ENCODE measurements at regions not wholly inside any gene's neighbourhood (a gene's known extent, or its start where the extent isn't known, plus 50 kb on each side); places are given as distances from the start of the nearest gene placed in this dataset.

- H3K9ac ChIP-seq (ENCODE audit: control insufficient read depth, insufficient read depth, low read length) = no peak overlapping the region
- FAIRE-seq = no peak
- ChIA-PET SMC1A (ENCODE audit: uncharacterized antibody, unreplicated experiment) (no interaction called here), CTCF (interaction anchor here (1.4 kb wide), 1 partner anchor 44 kb away, joined by 4 read pairs; no protein-coding TSS in a partner anchor), RAD21 (ENCODE audit: unreplicated experiment) (no interaction called here), POLR2A (no interaction called here)
- no peaks in the 10 kb centered on the region for H3K36me3 ChIP-seq (ENCODE audit: control insufficient read depth in 2 of 2, insufficient read depth in 2 of 2, low read length in 1 of 2)
- no peaks in the 10 kb centered on the region for H4K20me1 ChIP-seq (ENCODE audit: control insufficient read depth, insufficient read depth)
- H3K27ac ChIP-seq (ENCODE audit: control insufficient read depth, insufficient read depth) = no peak overlapping the region
- TF ChIP-seq CHD1 (IDR thresholded peaks at IDR 0.05; ENCODE audit: low read depth, low read length) (no peak), SP1 (IDR thresholded peaks at IDR 0.05; ENCODE audit: low read depth, low read length) (no peak), SPI1 (IDR thresholded peaks at IDR 0.05; ENCODE audit: borderline replicate concordance, insufficient read depth, low read depth, low read length) (no peak)
- no peak overlapping the region for H2AFZ ChIP-seq (ENCODE audit: control insufficient read depth, low read depth, low read length)
- no peaks in the 10 kb centered on the region for H3K9me3 ChIP-seq (replicated peaks; ENCODE audit: control insufficient read depth, insufficient read depth, low read length)
- no peak for DNase-seq (ENCODE audit: low read depth, low spot score)
- intact Hi-C loops (cut with micrococcal nuclease; ENCODE audit: unreplicated experiment) = no loop called here
- H3K4me3 ChIP-seq = no peak overlapping the region
- H3K4me2 ChIP-seq (ENCODE audit: control insufficient read depth, insufficient read depth) = no peak overlapping the region
- no TSS peak for BruUV-seq (replicated peaks)
- no peaks in the 10 kb centered on the region for H3K79me2 ChIP-seq (ENCODE audit: control insufficient read depth, insufficient read depth, low read length)
- no peaks in the 10 kb centered on the region for H3K4me1 ChIP-seq (ENCODE audit: control insufficient read depth, insufficient read depth, low read length)
- no peak for ATAC-seq
- in situ Hi-C loops (cut with MboI) = no loop called here
- WGBS (ENCODE audit: insufficient coverage, insufficient replicate concordance, low lambda C conversion rate, missing lambda C conversion rate) = 31% methylated on average over 6 of the region's 6 CpGs
- no peaks in the 10 kb centered on the region; a peak in 1 of 4 replicates for H3K27me3 ChIP-seq (replicated peaks in 1 of 2; ENCODE audit: control insufficient read depth in 2 of 2, insufficient read depth in 2 of 2, low read length in 1 of 2)
Measured at GRCh38 chr2:121051311-121051710, 233.7 kb downstream of the TFCP2L1 start.

- intact Hi-C loops (cut with micrococcal nuclease; ENCODE audit: unreplicated experiment) = no loop called here
- WGBS (ENCODE audit: insufficient coverage, insufficient replicate concordance, low lambda C conversion rate, missing lambda C conversion rate) = 28% methylated on average over 11 of the region's 11 CpGs
- ATAC-seq = no peak
- TF ChIP-seq NFYA (IDR thresholded peaks at IDR 0.05; ENCODE audit: borderline replicate concordance, low read depth, low read length) (no peak), CREB1 (IDR thresholded peaks at IDR 0.05; ENCODE audit: low read depth) (no peak), ZSCAN29 (IDR thresholded peaks at IDR 0.05) (no peak), SUZ12 (IDR thresholded peaks at IDR 0.05; ENCODE audit: unreplicated experiment) (no peak), CHD2 (IDR thresholded peaks at IDR 0.05; ENCODE audit: borderline replicate concordance, low read depth, low read length) (no peak), RFX5 (IDR thresholded peaks at IDR 0.05; ENCODE audit: low read depth, low read length) (no peak), SKIL (IDR thresholded peaks at IDR 0.05; ENCODE audit: low read depth, poor library complexity, severe bottlenecking) (no peak), IRF5 (IDR thresholded peaks at IDR 0.05; ENCODE audit: borderline replicate concordance) (no peak), E2F8 (IDR thresholded peaks at IDR 0.05; ENCODE audit: low read depth, partially characterized antibody) (no peak), KDM1A (IDR thresholded peaks at IDR 0.05; ENCODE audit: borderline replicate concordance) (no peak)
Measured at GRCh38 chr2:121052023-121052422, 233.0 kb downstream of the TFCP2L1 start.

More at GRCh38 chr2:121052023-121052422, 233.0 kb downstream of the TFCP2L1 start:
- Histone ChIP-seq H4K20me1 (ENCODE audit: control insufficient read depth, insufficient read depth) (no peaks in the 10 kb centered on the region), H3K79me2 (ENCODE audit: control insufficient read depth, insufficient read depth, low read length) (no peaks in the 10 kb centered on the region), H3K27me3 (replicated peaks in 1 of 2; ENCODE audit: control insufficient read depth in 2 of 2, insufficient read depth in 2 of 2, low read length in 1 of 2) (no peaks in the 10 kb centered on the region; a peak in 1 of 4 replicates), H3K36me3 (ENCODE audit: control insufficient read depth in 2 of 2, insufficient read depth in 2 of 2, low read length in 1 of 2) (no peaks in the 10 kb centered on the region), H3K27ac (ENCODE audit: control insufficient read depth, insufficient read depth) (no peak overlapping the region), H3K9ac (ENCODE audit: control insufficient read depth, insufficient read depth, low read length) (no peak overlapping the region), H3K4me1 (ENCODE audit: control insufficient read depth, insufficient read depth, low read length) (no peaks in the 10 kb centered on the region), H3K9me3 (replicated peaks; ENCODE audit: control insufficient read depth, insufficient read depth, low read length) (no peaks in the 10 kb centered on the region), H3K4me2 (ENCODE audit: control insufficient read depth, insufficient read depth) (no peak overlapping the region), H2AFZ (ENCODE audit: control insufficient read depth, low read depth, low read length) (no peak overlapping the region), H3K4me3 (no peak overlapping the region)
- no TSS peak for BruUV-seq (replicated peaks)
- in situ Hi-C loops (cut with MboI) = no loop called here
- ChIA-PET CTCF (interaction anchor here (1.8 kb wide), 1 partner anchor 28 kb away, joined by 6 read pairs; no protein-coding TSS in a partner anchor), POLR2A (no interaction called here), SMC1A (ENCODE audit: uncharacterized antibody, unreplicated experiment) (no interaction called here), RAD21 (ENCODE audit: unreplicated experiment) (no interaction called here)
- FAIRE-seq = no peak
- no peak for DNase-seq (ENCODE audit: low read depth, low spot score)
